Neural progenitor cell (in vitro differentiated cells): ENCODE measurements at regions not wholly inside any gene's neighbourhood (a gene's known extent, or its start where the extent isn't known, plus 50 kb on each side); places are given as distances from the start of the nearest gene placed in this dataset.

Experiments
- DNase-seq: peaks from one replicate; pipeline ENCODE4 v3.0.0-alpha.2; 2016; ENCODE audit warnings: low spot score
- H2AFZ ChIP-seq: fragments of 200-600 bp; sonication (generic); replicated peaks from 2 replicates; pipeline ENCODE4 v1.6.1; 2016; ENCODE audit warnings: antibody characterized with exemption
- H3F3A ChIP-seq: fragments of 200-600 bp; sonication (generic); 2 replicates; pipeline ENCODE4 v1.6.1; 2016; ENCODE audit warnings: antibody characterized with exemption, low read depth
- H3K27ac ChIP-seq: fragments of 200-600 bp; sonication (generic); 2 replicates; pipeline ENCODE4 v1.5.1; 2016; ENCODE audit warnings: mild to moderate bottlenecking
- H3K27me3 ChIP-seq: fragments of 200-600 bp; sonication (generic); 2 replicates; pipeline ENCODE4 v1.6.1; 2016; ENCODE audit warnings: mild to moderate bottlenecking, moderate library complexity
- H3K36me3 ChIP-seq: fragments of 200-600 bp; sonication (generic); 2 replicates; pipeline ENCODE4 v1.5.1; 2016
- H3K4me1 ChIP-seq: fragments of 200-600 bp; sonication (generic); 2 replicates; pipeline ENCODE4 v1.6.1; 2016; ENCODE audit warnings: mixed run types
- H3K4me2 ChIP-seq: fragments of 200-600 bp; sonication (generic); 2 replicates; pipeline ENCODE4 v1.6.1; 2016
- H3K4me3 ChIP-seq: fragments of 200-600 bp; sonication (generic); 2 replicates; pipeline ENCODE4 v1.5.1; 2016
- H3K79me2 ChIP-seq: fragments of 200-600 bp; sonication (generic); 2 replicates; pipeline ENCODE4 v1.6.1; 2016; ENCODE audit warnings: low read depth
- H3K9ac ChIP-seq: fragments of 200-600 bp; sonication (generic); 2 replicates; pipeline ENCODE4 v1.6.1; 2016
- H3K9me3 ChIP-seq: fragments of 200-600 bp; sonication (generic); 2 replicates; pipeline ENCODE4 v1.5.1; 2016; ENCODE audit warnings: low read depth
- H4K20me1 ChIP-seq: fragments of 200-600 bp; sonication (generic); 2 replicates; pipeline ENCODE4 v1.6.1; 2016; ENCODE audit warnings: low read depth
- H3K27ac Mint-ChIP-seq: 3 replicates; pipeline ENCODE4 v1.8.0; 2021; ENCODE audit warnings: mixed read lengths
- H3K27me3 Mint-ChIP-seq: 2 replicates; pipeline ENCODE4 v1.8.0; 2022; ENCODE audit warnings: low read depth, mild to moderate bottlenecking, inconsistent platforms, moderate library complexity, mixed read lengths; ENCODE audit not compliant: insufficient read depth
- H3K36me3 Mint-ChIP-seq: 3 replicates; pipeline ENCODE4 v1.8.0; 2021; ENCODE audit warnings: mixed read lengths
- H3K4me1 Mint-ChIP-seq: 3 replicates; pipeline ENCODE4 v1.8.0; 2021; ENCODE audit warnings: mixed read lengths
- H3K4me3 Mint-ChIP-seq: 3 replicates; pipeline ENCODE4 v1.8.0; 2021; ENCODE audit warnings: mild to moderate bottlenecking, moderate library complexity, mixed read lengths
- H3K9me3 Mint-ChIP-seq: 3 replicates; pipeline ENCODE4 v1.8.0; 2020; ENCODE audit warnings: mixed read lengths
- CTCF ChIP-seq: fragments of 200-600 bp; sonication (generic); IDR thresholded peaks from 2 replicates; pipeline ENCODE4 v1.5.1; 2017; ENCODE audit warnings: antibody characterized with exemption, mild to moderate bottlenecking
- EZH2 ChIP-seq: fragments of 200-600 bp; sonication (generic); IDR thresholded peaks from 2 replicates; pipeline ENCODE4 v1.6.1; 2017; ENCODE audit warnings: antibody characterized with exemption, mild to moderate bottlenecking, moderate library complexity
- EZH2phosphoT487 ChIP-seq: fragments of 200-600 bp; sonication (generic); IDR thresholded peaks from 2 replicates; pipeline ENCODE4 v1.6.1; 2017; ENCODE audit warnings: antibody characterized with exemption

DNA sequence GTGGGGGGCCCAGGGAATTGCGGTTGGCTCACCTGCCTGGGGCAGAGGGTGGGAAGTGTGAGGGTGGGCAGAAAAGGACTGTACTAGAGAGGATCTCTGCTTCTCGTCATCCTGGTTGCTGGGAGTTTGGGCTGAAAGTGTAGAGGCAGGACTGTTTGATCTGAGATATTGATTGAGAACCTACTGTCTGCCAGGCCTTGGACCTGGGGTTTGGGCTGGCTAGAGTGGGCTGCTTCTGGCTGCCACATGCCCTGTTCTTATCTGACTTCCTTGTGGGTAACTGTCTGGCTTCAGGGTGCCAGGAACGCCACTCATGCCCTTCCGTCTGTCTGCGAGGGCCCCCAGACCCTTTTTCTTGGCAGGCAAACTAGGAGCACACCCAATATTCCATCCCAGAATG, 200.9 kb downstream of the FOXD2 start:
- no peaks in the 10 kb centered on the region for H3K36me3 Mint-ChIP-seq
- H3K27me3 Mint-ChIP-seq: peaks cover 14% of the 10 kb centered on the region

DNA sequence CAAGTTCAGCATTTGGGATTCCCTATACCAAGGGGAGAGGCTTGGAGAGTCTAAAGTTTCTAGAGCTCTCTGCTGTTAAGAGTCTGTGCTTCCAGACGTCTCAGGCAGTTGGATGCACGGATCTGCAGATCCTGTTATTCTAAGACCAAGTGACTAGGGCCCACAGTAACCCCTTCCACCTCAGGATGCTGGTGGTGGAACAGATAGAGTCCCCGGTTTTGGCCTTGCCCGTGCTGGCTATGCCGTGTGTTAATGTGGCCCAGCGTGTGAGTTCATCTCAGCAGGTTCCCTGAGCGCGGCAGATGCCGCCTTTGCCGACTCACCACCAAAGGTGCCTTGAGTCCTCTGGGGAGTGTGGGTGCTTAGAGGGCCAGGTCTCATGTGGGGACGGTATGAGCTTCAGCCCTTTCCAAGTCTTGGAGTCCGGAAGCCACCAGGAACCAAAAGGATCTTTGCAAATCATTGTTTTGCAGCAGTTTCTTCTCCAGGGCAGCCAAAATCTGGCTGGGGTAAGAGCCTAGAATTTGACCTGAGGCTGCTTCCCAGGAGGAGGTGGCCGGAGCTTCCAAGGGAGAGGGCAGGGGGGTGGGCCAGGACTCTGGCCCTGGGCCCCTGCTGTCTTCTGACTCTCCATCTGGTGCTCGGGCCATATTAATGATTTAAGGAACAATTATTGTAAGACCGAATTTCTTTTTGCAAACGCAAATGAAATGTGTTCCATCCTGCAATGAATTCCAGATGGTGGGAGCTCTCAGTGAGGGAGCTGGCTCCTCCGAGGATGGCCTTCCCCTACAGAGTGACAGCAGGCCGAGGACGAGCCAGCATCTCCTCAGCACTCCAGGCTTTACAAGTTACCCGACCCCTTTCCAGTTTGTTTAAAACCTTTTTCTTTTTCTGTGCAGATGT, 205.7 kb downstream of the FOXD2 start:
- Mint-ChIP-seq H3K27ac (no peak overlapping the region), H3K4me1 (peaks cover 11% of the 10 kb centered on the region), H3K27me3 (peaks cover 22% of the 10 kb centered on the region), H3K9me3 (no peaks in the 10 kb centered on the region), H3K36me3 (no peaks in the 10 kb centered on the region), H3K4me3 (no peak overlapping the region)
- Histone ChIP-seq H3K79me2 (no peaks in the 10 kb centered on the region), H3K27me3 (no peaks in the 10 kb centered on the region), H3K9me3 (no peaks in the 10 kb centered on the region), H4K20me1 (no peaks in the 10 kb centered on the region), H3F3A (no peaks in the 10 kb centered on the region), H3K4me1 (no peaks in the 10 kb centered on the region), H2AFZ (peak overlapping the region; percentile 13), H3K27ac (no peak overlapping the region), H3K9ac (no peak overlapping the region), H3K4me2 (no peak overlapping the region), H3K36me3 (no peaks in the 10 kb centered on the region), H3K4me3 (no peak overlapping the region)
- DNase-seq: no peak
- no peak for TF ChIP-seq CTCF
- TF ChIP-seq EZH2: no peak
- no peak for TF ChIP-seq EZH2phosphoT487

More for the DNA sequence above, 200.9 kb downstream of the FOXD2 start:
- Histone ChIP-seq H3K4me3 (no peak overlapping the region), H4K20me1 (no peaks in the 10 kb centered on the region), H3K79me2 (no peaks in the 10 kb centered on the region), H2AFZ (no peak overlapping the region), H3K9ac (no peak overlapping the region), H3K36me3 (no peaks in the 10 kb centered on the region), H3K9me3 (no peaks in the 10 kb centered on the region), H3F3A (no peaks in the 10 kb centered on the region), H3K4me2 (no peak overlapping the region), H3K4me1 (no peaks in the 10 kb centered on the region), H3K27ac (no peak overlapping the region), H3K27me3 (peaks cover 6% of the 10 kb centered on the region)
- no peak overlapping the region for H3K4me3 Mint-ChIP-seq
- DNase-seq: no peak
- no peak overlapping the region for H3K27ac Mint-ChIP-seq
- TF ChIP-seq EZH2 (no peak), CTCF (no peak), EZH2phosphoT487 (no peak)
- peaks cover 4% of the 10 kb centered on the region for H3K4me1 Mint-ChIP-seq
- no peaks in the 10 kb centered on the region for H3K9me3 Mint-ChIP-seq

DNA sequence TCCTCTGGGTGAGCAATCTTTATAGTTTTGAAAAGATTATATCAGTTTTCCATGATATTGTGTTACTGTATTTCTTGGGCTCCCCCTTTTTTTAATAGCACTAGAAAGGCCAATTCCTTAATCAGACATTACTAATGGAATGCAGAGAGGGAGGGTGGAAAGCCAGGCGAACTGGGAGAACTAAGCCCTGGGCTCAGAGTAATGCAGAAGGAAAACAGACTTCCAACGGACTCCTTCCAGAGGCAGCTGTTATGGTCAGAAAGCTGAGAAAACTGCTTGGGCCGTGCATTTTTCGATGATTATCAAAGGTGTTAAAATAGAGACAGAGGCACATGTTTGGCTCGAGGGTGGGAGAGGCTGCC, 206.3 kb downstream of the FOXD2 start:
- DNase-seq: peak; percentile 14
- Mint-ChIP-seq H3K4me1 (peaks cover 11% of the 10 kb centered on the region), H3K27me3 (peaks cover 21% of the 10 kb centered on the region), H3K9me3 (no peaks in the 10 kb centered on the region), H3K27ac (no peak overlapping the region), H3K36me3 (no peaks in the 10 kb centered on the region), H3K4me3 (no peak overlapping the region)
- Histone ChIP-seq H3K4me1 (no peaks in the 10 kb centered on the region), H3K27me3 (no peaks in the 10 kb centered on the region), H3K9ac (no peak overlapping the region), H3K36me3 (no peaks in the 10 kb centered on the region), H2AFZ (peak overlapping the region; percentile 13), H4K20me1 (no peaks in the 10 kb centered on the region), H3K9me3 (no peaks in the 10 kb centered on the region), H3F3A (no peaks in the 10 kb centered on the region), H3K4me3 (no peak overlapping the region), H3K4me2 (no peak overlapping the region), H3K27ac (no peak overlapping the region), H3K79me2 (no peaks in the 10 kb centered on the region)
- no peak for TF ChIP-seq CTCF
- no peak for TF ChIP-seq EZH2
- TF ChIP-seq EZH2phosphoT487: no peak
